ENCODE measurements at regions not wholly inside any gene's neighbourhood (a gene's known extent, or its start where the extent isn't known, plus 50 kb on each side); places are given as distances from the start of the nearest gene placed in this dataset.

DNA sequence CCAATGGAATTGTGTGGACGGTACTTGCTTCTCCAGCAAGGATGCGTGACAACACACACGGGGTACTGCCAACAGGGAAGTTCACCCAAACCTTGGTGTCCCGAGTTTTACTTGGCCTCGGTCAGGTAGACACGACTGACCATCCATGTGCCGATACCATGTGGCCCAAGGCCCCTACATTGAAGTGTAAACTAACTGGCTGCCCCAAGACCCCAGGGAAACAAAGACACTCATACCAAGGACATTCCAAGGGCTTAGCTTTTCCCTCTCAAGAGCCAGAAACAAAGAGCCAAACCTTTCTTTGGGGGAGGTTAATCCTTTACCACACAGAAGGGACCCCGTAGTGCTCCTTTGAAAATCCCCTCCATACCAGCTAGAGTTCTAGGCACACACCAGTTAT lies 215.9 kb upstream of the TNRC6C start:
- DNase-seq (ENCODE audit: low read depth in 3 of 3): no peak

DNA sequence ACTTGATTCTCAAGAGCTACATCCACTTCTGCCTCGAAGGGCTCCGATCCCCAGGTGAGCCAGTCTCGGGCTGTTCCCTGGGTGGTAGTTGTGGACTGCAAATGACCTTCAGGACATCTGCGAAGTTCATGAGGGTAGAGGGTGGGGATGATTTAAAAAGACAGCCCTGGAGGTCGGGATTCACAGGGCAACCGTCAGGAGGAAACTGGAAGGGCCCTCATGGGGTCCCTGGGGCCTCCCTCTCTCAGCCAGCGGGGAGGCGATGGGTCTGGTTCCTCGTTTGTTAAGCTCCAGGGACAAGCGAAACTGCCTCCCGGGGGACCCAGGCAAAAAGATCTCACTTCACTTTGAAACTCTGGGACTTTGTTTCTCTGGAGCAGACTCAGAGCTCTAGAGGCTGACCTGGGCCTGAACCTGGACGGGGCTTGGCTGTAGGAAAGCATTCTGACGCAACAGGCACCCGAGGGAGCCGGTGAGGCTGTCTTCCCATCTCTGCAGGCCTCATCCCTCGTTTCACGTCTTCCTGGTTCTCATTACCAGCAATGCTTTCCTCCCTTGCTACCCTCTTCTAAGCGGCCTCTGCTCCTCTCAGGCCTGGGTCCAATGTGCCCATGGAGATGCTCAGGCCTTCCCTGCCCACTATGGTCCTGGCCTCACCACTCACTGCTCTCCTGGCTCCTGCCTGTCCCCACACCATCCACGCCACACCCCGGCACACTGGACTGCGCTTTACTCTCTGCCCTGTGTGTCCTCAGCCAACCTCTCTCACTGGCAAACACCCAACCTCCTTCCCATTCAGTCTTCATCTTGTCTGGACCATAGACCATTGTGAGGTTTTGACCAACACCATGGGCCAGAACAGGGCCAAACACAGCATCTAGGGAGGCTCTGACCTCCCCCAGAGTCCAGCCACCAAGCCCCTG lies 214.2 kb upstream of the TNRC6C start:
- DNase-seq (ENCODE audit: low read depth in 3 of 3): no peak

DNA sequence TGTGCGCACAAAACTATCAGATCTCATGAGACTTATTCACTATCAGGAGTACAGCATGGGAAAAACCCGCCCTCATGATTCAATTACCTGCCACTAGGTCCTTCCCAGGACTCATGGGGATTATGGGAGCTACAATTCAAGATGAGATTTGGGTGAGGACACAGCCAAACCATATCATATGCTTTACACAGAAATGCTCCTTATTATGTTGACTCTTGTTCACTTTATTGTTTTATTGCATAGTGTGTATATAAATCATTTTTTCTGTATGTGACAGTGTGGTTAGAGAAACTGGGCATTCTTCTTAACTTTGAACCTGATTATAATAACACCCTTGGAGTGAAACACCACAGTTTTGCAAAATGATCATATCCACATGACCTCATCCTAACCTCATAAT lies 212.8 kb upstream of the TNRC6C start:
- DNase-seq (ENCODE audit: low read depth in 3 of 3): no peak

DNA sequence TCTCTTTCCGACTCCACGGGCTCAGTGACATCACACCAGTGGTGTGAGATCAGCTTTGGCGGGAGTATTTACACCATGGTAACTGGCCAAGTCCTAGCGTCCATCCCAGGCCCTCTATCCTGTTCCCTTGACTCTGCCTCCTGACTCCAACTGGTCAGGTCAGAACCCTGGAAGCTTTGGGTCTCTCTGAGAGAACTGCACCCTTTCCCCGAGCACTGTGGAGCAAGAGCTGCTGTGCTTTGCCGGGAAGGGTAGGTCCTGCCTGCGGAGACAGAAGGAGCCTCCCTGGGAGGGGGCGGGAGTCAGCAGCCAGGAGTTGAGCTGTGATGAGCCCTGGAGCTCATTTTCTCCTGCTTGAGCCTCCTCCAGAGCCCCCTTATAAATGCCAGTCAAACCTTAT lies 212.1 kb upstream of the TNRC6C start:
- DNase-seq (ENCODE audit: low read depth in 3 of 3): no peak

DNA sequence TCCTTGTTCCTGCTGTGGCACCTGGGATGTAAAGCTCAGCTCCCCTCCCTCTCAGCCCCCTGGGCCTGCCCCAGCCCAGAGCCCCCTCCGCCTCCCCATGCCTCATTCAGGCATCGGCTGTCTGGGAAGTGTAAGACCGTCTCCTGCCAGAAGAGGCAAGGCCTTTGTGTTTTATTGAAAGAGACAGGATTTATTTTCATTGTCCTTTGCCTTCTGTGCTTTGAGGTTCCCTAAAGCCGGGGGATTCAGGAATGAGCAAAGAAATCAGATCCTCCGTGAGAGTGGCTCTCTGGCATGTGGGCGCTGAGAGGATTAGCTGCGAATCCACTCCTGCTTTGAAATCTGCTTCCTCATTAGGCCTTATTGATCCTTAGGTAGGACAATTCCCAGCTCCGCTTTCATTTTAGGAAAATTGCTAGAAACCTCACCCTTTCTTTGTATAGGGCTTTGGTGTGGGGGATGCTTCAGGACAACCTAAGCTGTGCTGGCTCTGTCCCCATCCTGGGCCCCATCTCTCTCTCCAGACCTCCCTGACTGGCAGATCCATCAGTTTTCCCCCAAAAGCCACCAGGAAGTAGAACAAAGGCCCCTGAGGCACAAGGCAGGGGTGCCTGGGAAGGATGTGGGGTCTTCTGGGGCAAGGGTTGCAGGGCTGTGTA lies 211.5 kb upstream of the TNRC6C start:
- DNase-seq (ENCODE audit: low read depth in 3 of 3): no peak

DNA sequence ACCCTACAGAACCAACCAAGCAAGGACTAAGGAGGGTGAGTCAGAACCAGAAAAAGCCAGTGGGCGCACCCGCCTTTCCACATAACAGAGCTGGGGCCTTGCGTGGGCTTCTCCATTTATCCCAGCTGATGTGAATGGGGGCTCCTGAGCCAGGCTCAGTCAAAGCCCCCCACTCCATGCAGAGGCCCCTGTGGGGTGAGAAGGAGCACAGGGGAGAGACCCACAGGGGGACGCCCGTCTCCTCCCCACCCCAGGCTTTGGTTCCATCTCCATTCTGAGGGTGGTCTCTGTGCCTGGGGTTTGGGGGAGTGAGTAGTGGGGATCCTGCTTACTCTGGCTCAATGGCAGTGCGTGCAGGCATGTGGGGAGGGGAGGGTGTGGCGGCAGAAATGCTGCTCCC lies 210.1 kb upstream of the TNRC6C start:
- no peak for DNase-seq (ENCODE audit: low read depth in 3 of 3)

DNA sequence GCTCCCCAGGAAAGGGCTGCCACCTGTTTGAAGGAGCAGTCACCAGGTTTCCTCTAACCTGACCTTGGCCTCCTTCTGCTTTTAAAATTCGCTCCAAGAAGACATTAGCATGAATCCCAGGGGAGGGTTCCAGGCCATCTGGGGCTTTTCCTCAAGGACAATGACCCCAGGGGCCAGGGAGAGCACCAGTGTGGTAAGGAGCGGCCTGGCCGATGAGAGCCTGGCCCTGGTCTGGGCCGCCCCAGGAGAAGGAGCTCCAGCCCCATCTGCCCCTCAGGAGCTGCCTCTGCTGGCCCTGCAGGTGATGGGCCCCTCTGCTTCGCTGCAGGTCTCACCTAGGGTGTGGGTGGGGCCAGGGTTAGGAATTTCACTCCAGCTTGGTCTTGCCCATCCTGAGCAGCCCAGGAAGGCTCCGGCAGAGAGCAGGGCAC lies 209.2 kb upstream of the TNRC6C start:
- DNase-seq (ENCODE audit: low read depth in 3 of 3): no peak

DNA sequence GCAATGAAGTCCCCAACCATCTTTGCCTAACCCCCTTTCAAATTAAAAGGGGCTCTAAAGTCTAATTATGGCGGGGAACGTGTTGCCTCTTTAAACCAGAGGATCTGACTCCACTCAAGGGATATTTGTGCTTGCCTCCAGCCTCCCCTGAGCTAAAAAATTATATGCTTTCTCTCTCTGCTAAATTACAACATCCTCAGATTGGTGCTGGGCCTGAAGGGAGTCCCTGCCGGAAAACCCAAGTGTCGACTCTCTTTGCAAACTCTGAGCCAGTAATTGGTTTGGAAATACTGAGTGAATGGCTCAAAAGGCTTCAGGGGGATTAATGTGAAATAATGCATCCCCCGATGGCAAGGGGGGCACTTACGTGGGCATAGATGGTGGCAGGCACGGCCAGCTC lies 208.5 kb upstream of the TNRC6C start:
- no peak for DNase-seq (ENCODE audit: low read depth in 3 of 3)

DNA sequence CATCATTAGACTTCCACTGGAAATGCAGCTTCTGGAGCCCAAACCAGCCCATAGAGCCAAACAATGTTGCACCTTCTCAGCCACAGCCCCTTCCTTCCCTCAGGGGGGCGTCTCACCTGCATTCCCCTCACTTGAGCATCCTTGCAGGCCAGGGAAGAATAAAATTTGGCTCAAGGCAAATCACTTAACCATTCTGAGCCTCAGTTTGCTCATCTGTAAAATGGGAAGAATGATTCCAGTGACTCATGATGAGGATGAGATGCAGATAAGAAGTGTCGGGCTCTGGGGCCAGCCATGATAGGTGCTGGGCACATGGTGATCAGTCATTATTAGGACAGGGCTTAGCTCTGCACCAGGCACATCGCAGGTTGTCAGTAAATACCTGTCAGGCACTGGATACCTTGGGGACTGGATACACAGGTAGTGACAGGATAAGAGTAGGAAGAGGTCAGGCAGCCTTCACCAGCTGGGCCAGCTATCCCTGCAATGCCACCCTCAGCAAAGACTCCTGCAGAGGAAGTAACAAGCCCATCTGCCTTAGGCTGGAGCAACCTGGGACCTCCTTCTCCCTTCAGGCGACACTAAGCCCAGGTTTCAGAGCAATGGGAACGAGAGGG lies 208.0 kb upstream of the TNRC6C start:
- DNase-seq (ENCODE audit: low read depth in 3 of 3): no peak

DNA sequence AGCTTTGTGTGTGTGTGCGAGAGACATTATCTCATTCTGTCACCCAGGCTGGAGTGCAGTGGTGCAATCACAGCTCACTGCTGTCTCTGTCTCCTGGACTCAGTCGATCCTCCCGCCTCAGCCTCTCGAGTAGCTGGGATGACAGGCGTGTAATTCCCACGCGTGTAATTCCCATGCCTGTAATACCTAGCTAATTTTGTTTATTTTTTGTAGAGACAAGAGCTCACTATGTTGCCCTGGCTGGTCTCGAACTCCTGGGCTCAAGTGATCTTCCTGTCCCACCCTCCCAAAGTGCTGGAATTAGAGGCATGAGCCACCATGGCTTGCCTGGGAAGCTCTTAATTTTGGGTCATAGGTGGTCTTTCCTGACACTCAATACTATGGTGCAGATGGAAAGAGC lies 205.3 kb upstream of the TNRC6C start:
- no peak for DNase-seq (ENCODE audit: low read depth in 3 of 3)

DNA sequence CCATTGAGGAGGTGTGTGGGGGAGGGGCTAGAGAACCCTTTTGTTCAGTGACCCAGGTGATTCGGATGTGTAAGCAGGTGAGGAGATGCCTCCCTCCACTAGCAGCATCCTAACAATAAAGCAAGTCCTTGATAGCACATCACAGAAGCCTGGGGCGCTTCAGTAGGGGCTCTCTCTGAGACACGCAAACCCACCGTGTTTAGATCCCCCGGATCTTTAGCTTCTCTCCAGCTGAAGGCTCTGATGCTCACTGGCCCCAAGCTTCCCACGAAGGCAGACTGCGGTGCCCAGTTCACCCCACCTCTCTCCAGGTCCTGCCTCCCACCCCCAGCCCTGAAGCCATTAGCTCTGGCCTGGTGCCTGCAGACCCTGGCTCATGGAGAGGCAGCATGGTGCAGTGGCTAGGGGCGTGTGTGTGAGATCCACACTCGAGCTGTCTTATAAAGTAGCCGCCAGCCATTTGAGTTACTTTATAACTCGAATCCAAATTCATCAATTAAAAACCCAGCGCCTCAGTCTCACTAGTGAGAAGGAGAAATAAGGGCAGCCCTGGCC lies 204.7 kb upstream of the TNRC6C start:
- no peak for DNase-seq (ENCODE audit: low read depth in 3 of 3)

DNA sequence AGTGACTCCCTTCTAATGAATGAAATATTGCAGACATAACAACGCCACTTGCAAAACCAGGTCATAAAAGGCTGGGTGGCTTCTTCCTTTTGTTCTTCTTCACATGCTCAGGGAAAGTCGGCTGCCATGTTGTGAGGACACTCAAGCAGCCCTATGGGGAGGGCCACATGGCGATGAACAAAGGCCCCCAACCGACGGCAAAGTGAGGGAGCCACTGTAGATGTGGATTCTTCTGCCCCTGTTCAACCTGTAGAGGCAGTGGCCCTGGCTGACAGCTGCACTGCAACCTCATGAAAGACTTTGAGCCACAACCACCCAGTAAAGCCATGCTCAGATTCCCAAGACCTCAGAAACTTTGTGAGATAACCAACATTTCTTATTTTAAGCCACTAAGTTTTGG lies 203.5 kb upstream of the TNRC6C start:
- no peak for DNase-seq (ENCODE audit: low read depth in 3 of 3)

DNA sequence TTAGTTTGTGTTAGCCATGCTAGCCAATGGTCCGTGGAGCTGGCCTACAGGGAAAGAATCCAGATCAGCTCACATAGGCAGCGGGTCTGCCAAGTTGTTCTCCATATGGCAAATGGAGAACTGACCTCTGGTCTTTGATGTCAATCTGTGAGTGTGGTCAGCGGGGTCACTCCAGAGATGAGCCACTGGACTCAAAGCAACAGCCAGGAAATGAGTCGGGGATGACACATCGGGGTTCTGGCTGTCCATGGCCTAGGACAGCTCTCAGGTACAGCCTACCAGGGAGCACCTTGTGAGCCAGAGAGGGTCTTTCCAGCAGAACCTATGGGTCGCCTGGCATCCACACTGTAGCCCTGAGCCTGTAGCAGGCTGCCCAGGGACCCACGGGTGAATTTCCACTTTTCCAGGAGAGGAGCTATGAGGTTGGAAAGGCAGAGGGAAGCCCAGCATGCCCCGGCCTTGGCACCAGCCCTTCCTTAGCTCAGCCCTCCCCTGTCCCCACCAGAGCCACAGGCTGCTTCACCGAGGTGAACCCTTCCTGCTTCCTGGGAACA lies 203.0 kb upstream of the TNRC6C start:
- DNase-seq (ENCODE audit: low read depth in 3 of 3): no peak

DNA sequence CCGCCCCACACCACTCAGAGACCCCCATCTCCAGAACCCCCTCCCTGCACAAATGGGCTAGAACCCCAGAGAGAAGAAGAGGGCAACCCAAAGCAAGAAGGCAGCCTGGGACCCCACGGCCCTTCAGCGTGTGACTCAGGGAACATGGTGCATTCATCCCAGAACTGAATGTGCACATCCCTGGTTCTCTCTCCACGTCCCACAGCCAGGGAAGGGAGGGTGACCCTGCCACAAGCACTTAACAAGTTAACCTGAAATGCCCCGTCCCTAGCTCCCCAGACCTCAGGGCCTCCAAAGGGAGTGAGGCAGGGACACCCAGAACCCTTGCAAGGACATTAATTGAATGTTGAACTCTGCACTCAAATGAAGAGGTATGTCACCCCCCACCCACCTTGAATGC lies 202.5 kb upstream of the TNRC6C start:
- DNase-seq (ENCODE audit: low read depth in 3 of 3): no peak

DNA sequence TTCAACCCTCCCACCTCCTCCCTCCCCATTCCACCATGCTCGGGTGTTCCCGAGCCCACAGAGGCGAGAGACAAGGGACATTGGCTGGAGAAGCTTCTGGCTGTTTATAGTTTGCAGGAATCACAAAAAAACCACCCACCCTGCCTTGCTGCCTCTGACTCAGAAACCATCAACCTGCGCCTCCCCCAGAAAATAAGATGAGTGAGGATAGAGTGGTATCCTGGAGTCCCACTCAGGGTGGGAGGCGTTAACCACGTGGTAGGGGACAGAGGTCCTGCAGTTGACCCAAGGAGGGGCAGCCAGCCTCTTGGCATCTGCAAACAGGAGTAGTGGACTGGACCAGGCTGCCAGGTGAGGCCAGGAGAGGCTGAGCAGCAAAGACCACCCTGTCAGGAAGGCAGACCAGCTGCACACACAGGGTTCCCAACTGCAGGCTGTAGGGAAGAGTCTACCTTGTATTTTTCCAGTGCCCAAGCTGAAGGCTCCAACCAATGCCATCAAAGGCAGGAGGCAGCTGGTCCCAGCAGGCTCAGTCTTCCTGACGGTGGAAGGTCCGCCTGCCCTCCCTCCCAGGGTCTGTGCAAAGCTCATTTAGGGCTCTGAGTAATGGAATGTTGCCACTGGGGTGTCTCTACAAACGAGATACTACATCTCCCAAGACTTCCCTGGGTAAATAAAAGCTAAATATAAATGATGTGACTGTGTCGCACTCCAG lies 201.5 kb upstream of the TNRC6C start:
- no peak for DNase-seq (ENCODE audit: low read depth in 3 of 3)

DNA sequence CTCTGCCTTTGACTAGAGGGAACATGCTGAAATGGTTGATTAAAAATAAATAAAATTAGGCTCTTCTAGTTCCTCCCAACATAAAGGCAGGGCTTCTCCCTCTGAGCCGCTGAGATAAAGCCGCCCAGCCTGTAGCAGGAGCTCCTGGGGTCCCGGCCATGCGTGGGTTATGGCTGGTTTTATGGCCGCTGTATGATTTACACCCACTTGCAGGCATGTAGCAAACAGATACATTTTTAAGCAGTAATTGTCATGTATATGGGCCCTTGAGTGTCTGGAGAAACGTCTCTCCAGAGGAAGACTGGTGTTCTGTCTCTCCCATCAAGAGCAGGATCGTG lies 201.0 kb upstream of the TNRC6C start:
- no peak for DNase-seq (ENCODE audit: low read depth in 3 of 3)

DNA sequence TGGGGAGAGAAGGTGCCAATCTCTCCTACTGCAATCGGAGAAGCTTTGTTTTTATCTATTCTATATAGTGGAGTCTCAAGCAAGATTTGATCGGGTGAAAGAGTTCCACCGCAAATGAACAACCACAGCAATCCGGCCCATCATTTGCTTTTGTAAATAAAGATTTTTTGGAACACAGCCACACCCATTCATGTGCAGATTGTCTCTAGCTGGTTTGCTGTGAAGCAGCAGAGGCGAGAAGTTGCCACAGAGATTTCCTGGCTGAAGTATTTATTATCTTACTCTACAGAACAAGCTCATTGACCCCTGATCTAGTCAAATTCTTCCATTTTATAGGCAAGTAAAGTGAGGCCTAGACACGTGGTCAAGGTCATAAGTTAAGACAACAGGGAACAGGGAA lies 195.5 kb upstream of the TNRC6C start:
- no peak for DNase-seq (ENCODE audit: low read depth in 3 of 3)

DNA sequence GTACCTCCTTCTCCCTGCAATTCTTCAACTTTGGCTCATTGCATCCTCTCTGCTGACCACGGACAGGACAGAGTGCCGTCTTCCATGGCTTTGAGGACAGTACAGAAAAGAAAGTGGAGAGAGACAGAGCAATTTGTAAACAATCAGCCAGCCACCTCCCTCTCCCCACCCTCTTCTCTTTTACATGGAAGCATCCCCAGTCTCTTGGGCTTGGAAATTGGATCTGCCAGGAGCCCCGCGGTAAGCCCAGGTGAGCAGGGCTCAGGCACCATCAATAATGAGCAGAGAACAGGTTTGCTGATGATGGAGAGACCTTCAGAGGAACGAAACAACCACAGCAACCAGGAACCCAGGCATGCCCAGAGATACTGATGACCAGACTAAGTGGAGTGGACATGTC lies 194.9 kb upstream of the TNRC6C start:
- DNase-seq (ENCODE audit: low read depth in 3 of 3): no peak

DNA sequence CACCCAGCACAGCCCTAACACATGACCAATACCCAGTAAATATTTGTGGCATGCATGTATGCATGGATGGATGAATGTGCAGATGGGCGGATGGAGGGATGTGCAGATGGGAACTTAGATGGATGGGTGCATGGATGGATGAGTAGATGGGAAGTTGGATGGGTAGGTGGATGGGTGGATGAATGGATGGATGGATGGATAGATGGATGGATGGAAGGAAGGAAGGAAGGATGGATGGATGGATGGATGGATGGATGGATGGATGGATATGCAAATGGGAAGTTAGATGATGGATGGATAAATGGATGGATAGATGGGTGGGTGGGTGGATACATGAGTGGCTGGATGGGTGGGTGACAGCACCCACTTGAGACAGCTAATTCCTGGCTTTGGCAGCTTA lies 193.2 kb upstream of the TNRC6C start:
- no peak for DNase-seq (ENCODE audit: low read depth in 3 of 3)

DNA sequence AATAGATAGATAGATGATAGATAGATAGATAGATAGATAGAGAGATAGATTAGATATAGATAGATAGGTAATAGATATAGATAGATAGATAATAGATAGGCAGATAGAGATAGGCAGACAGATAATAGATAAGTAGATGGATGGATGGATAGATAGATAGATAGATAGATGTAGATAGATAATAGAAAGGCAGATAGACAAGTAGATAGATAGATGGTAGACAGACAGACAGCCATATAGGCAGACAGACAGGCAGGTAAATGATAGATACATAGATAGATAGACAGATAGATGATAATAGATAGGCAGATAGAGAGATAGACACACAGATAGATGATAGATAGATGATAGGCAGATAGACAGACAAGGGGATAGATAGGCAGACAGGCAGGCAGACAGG lies 191.4 kb upstream of the TNRC6C start:
- no peak for DNase-seq (ENCODE audit: low read depth in 3 of 3)

DNA sequence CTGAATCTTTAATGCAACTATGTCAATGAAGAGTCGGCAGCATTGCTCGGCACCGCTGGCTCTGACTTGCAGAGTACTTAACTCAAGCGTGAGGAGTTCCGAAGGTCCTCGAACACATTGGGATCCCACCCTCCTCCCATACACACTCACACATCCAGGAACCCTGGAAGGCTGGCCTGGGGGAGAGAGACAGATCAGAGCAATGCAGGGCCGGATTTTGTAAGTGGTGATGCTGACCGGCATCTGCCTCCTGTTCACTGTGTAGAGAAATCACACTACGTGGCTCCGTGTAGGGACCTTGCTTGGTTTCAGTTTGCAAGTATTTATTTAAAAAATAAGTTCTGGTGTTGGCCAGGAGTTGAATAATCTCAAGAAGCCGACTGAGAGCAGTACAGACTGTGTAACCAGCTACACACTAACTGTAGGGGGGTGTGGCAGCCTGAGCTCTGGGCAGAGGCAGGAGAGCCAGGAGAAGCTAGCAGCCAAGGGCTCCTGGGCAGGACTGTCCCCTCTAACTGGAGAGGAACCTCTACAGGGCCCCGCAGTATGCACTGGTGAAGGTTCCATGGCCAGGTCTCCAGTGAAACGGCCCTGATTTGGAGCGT lies 190.2 kb upstream of the TNRC6C start:
- DNase-seq (ENCODE audit: low read depth in 3 of 3): no peak
